ENCODE measurements at regions not wholly inside any gene's neighbourhood (a gene's known extent, or its start where the extent isn't known, plus 50 kb on each side); places are given as distances from the start of the nearest gene placed in this dataset.
"Not testable (repeated sequence)": the region's sequence is repeated elsewhere in the genome, so short reads cannot be mapped to it uniquely, and the experiment has no call there.

- H3K36me3 Mint-ChIP-seq (ENCODE audit: low read depth); H3K4me3 Mint-ChIP-seq; DNase-seq; POLR2A ChIA-PET; H3K4me1 Mint-ChIP-seq; H3K27me3 Mint-ChIP-seq; H3K27ac Mint-ChIP-seq; CTCF ChIA-PET; H3K9me3 Mint-ChIP-seq: not testable (repeated sequence)
Measured at GRCh38 chr2:198855746-198856145, 602.0 kb downstream of the SATB2 start.

- CTCF ChIA-PET = no interaction called here
- Mint-ChIP-seq H3K4me1 (no peaks in the 10 kb centered on the region), H3K27me3 (no peaks in the 10 kb centered on the region), H3K36me3 (ENCODE audit: low read depth) (no peaks in the 10 kb centered on the region), H3K9me3 (no peaks in the 10 kb centered on the region), H3K27ac (no peak overlapping the region), H3K4me3 (no peak overlapping the region)
- no peak for DNase-seq
- POLR2A ChIA-PET = no interaction called here
Measured at GRCh38 chr2:198852248-198852647, 605.5 kb downstream of the SATB2 start.

DNA sequence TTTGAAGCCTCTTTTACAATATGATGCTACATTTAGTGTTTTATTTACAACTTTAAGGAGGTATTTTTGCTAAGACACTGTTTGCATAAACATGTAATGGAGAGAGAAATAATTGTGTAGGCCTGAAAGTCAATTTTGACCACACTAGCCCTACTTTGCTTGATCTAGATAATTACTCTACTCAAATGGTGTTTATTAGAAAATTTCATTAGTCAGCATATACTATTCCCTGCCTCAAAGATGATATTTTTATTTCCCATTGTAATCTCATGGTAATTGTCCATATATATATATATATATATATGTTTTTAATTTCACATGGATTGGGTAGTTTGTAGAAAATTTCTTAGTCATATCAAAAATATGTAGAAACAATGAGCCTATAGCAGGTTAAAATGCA is 632.2 kb downstream of the SATB2 start:
- no peak overlapping the region for H3K4me3 Mint-ChIP-seq
- POLR2A ChIA-PET = no interaction called here
- no peaks in the 10 kb centered on the region for H3K4me1 Mint-ChIP-seq
- no peak for DNase-seq
- no peaks in the 10 kb centered on the region for H3K36me3 Mint-ChIP-seq (ENCODE audit: low read depth)
- H3K27ac Mint-ChIP-seq = no peak overlapping the region
- H3K9me3 Mint-ChIP-seq = no peaks in the 10 kb centered on the region
- CTCF ChIA-PET = no interaction called here
- H3K27me3 Mint-ChIP-seq = no peaks in the 10 kb centered on the region

- CTCF ChIA-PET = no interaction called here
- H3K36me3 Mint-ChIP-seq (ENCODE audit: low read depth) = no peaks in the 10 kb centered on the region
- H3K27me3 Mint-ChIP-seq = no peaks in the 10 kb centered on the region
- DNase-seq = no peak
- no peak overlapping the region for H3K27ac Mint-ChIP-seq
- POLR2A ChIA-PET = no interaction called here
- no peaks in the 10 kb centered on the region for H3K9me3 Mint-ChIP-seq
- no peak overlapping the region for H3K4me3 Mint-ChIP-seq
- H3K4me1 Mint-ChIP-seq = no peaks in the 10 kb centered on the region
Measured at GRCh38 chr2:198817536-198817935, 640.2 kb downstream of the SATB2 start.

DNA sequence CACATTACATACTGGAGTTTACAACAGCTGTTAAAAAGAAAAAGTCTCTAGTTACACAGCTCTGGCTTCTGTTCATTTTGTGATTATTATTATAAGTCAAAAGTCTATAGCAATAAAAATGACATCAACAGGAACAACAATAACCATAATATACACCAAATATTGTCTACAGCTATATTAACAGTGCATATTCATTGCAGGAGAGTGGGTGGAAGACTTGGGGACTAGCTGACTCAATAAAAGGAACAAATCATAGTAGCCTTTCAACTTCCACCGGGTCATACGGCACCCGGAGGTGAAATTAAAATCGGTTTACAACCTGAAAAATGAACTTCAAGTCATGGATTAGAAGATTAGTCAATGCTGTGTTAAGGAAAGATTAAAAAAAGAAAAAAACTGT is 642.1 kb downstream of the SATB2 start:
- DNase-seq = no peak
- ChIA-PET CTCF (no interaction called here), POLR2A (no interaction called here)
- no peak overlapping the region for H3K27ac Mint-ChIP-seq
- H3K4me1 Mint-ChIP-seq = no peaks in the 10 kb centered on the region
- no peak overlapping the region for H3K4me3 Mint-ChIP-seq
- H3K9me3 Mint-ChIP-seq = no peaks in the 10 kb centered on the region
- no peaks in the 10 kb centered on the region for H3K36me3 Mint-ChIP-seq (ENCODE audit: low read depth)
- H3K27me3 Mint-ChIP-seq = no peaks in the 10 kb centered on the region

DNA sequence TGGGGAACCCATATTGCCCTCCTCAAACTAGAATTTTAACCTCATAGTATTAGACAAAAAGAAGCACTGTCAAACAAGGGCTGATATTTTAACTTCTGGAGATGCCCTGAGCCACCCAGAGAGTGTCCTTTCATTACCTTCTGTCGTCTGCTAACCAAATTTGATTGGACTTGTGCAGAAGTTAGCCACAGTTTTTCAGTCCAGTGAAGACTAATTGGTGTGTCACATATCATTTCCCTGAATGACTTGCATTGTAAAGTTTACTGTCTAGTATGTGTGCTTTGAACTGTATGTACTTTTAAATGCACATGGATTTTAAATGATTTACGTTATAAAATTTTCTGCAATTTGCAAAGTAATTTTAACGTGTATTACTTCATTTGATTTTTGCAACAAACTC is 646.5 kb downstream of the SATB2 start:
- DNase-seq = no peak
- Mint-ChIP-seq H3K36me3 (ENCODE audit: low read depth) (no peaks in the 10 kb centered on the region), H3K4me3 (no peak overlapping the region), H3K4me1 (no peaks in the 10 kb centered on the region), H3K27me3 (no peaks in the 10 kb centered on the region), H3K9me3 (no peaks in the 10 kb centered on the region), H3K27ac (no peak overlapping the region)
- CTCF ChIA-PET = no interaction called here
- POLR2A ChIA-PET = no interaction called here

GRCh38 chr2:198809976-198810375 is 647.8 kb downstream of the SATB2 start:
- Mint-ChIP-seq H3K4me3 (no peak overlapping the region), H3K36me3 (ENCODE audit: low read depth) (no peaks in the 10 kb centered on the region), H3K27me3 (no peaks in the 10 kb centered on the region), H3K4me1 (no peaks in the 10 kb centered on the region), H3K27ac (no peak overlapping the region), H3K9me3 (no peaks in the 10 kb centered on the region)
- CTCF ChIA-PET = no interaction called here
- POLR2A ChIA-PET = no interaction called here
- no peak for DNase-seq

- Mint-ChIP-seq H3K4me3 (no peak overlapping the region), H3K4me1 (no peaks in the 10 kb centered on the region), H3K36me3 (ENCODE audit: low read depth) (no peaks in the 10 kb centered on the region), H3K9me3 (no peaks in the 10 kb centered on the region), H3K27me3 (no peaks in the 10 kb centered on the region), H3K27ac (no peak overlapping the region)
- no peak for DNase-seq
- ChIA-PET POLR2A (no interaction called here), CTCF (no interaction called here)
Measured at GRCh38 chr2:198807131-198807530, 650.6 kb downstream of the SATB2 start.

GRCh38 chr2:198795419-198795818 is 662.3 kb downstream of the SATB2 start:
- POLR2A ChIA-PET = no interaction called here
- no peaks in the 10 kb centered on the region for H3K9me3 Mint-ChIP-seq
- H3K4me3 Mint-ChIP-seq = no peak overlapping the region
- no peaks in the 10 kb centered on the region for H3K27me3 Mint-ChIP-seq
- H3K36me3 Mint-ChIP-seq (ENCODE audit: low read depth) = no peaks in the 10 kb centered on the region
- CTCF ChIA-PET = no interaction called here
- no peaks in the 10 kb centered on the region for H3K4me1 Mint-ChIP-seq
- DNase-seq = no peak
- no peak overlapping the region for H3K27ac Mint-ChIP-seq

GRCh38 chr2:198791623-198792022 is 666.1 kb downstream of the SATB2 start:
- Mint-ChIP-seq H3K27ac (no peak overlapping the region), H3K36me3 (ENCODE audit: low read depth) (no peaks in the 10 kb centered on the region)
- POLR2A ChIA-PET = no interaction called here

GRCh38 chr2:198788676-198789075 is 669.1 kb downstream of the SATB2 start:
- DNase-seq = no peak
- CTCF ChIA-PET = no interaction called here
- no peak overlapping the region for H3K27ac Mint-ChIP-seq
- POLR2A ChIA-PET = no interaction called here
- peaks cover 3% of the 10 kb centered on the region for H3K9me3 Mint-ChIP-seq
- H3K4me1 Mint-ChIP-seq = no peaks in the 10 kb centered on the region
- no peak overlapping the region for H3K4me3 Mint-ChIP-seq
- H3K36me3 Mint-ChIP-seq (ENCODE audit: low read depth) = no peaks in the 10 kb centered on the region
- no peaks in the 10 kb centered on the region for H3K27me3 Mint-ChIP-seq

More at GRCh38 chr2:198791623-198792022, 666.1 kb downstream of the SATB2 start:
- no peak for DNase-seq
- Mint-ChIP-seq H3K4me3 (no peak overlapping the region), H3K4me1 (no peaks in the 10 kb centered on the region), H3K27me3 (no peaks in the 10 kb centered on the region), H3K9me3 (peaks cover 2% of the 10 kb centered on the region)
- CTCF ChIA-PET = no interaction called here

GRCh38 chr2:198782734-198783133 is 675.0 kb downstream of the SATB2 start:
- Mint-ChIP-seq H3K9me3 (peaks cover 3% of the 10 kb centered on the region), H3K4me1 (no peaks in the 10 kb centered on the region)
- POLR2A ChIA-PET = no interaction called here

GRCh38 chr2:198776616-198777406 is 680.9 kb downstream of the SATB2 start:
- Mint-ChIP-seq H3K4me1 (no peaks in the 10 kb centered on the region), H3K36me3 (ENCODE audit: low read depth) (no peaks in the 10 kb centered on the region), H3K27me3 (no peaks in the 10 kb centered on the region), H3K9me3 (no peaks in the 10 kb centered on the region), H3K4me3 (no peak overlapping the region), H3K27ac (no peak overlapping the region)
- no peak for DNase-seq
- ChIA-PET CTCF (no interaction called here), POLR2A (no interaction called here)

More at GRCh38 chr2:198782734-198783133, 675.0 kb downstream of the SATB2 start:
- Mint-ChIP-seq H3K4me3 (no peak overlapping the region), H3K27ac (no peak overlapping the region), H3K36me3 (ENCODE audit: low read depth) (no peaks in the 10 kb centered on the region), H3K27me3 (no peaks in the 10 kb centered on the region)
- no peak for DNase-seq
- CTCF ChIA-PET = no interaction called here

- DNase-seq = no peak
- Mint-ChIP-seq H3K36me3 (ENCODE audit: low read depth) (no peaks in the 10 kb centered on the region), H3K4me3 (no peak overlapping the region), H3K27ac (no peak overlapping the region), H3K9me3 (no peaks in the 10 kb centered on the region), H3K4me1 (no peaks in the 10 kb centered on the region), H3K27me3 (no peaks in the 10 kb centered on the region)
- POLR2A ChIA-PET = no interaction called here
- CTCF ChIA-PET = no interaction called here
Measured at GRCh38 chr2:198775737-198776136, 682.0 kb downstream of the SATB2 start.

All from activated CD4-positive, alpha-beta memory T cell treated with anti-CD3 and anti-CD28 coated beads, Interleukin-2, amount 10 ng/mL, durations not matched to agents 7 days and 5 days (primary cell).